SU-DHL-6 (cell line): ENCODE measurements at regions not wholly inside any gene's neighbourhood (a gene's known extent, or its start where the extent isn't known, plus 50 kb on each side); places are given as distances from the start of the nearest gene placed in this dataset.

Experiments
- EZH2phosphoT487 ChIP-seq: fragments of 200-600 bp; sonication (generic), shearing (Covaris generic); conservative IDR thresholded peaks from 2 replicates; pipeline ENCODE4 v1.6.1; 2018; ENCODE audit warnings: mild to moderate bottlenecking, antibody characterized with exemption, low read length, moderate library complexity, mixed read lengths
- TF ChIP-seq, protein P1 (sequence below): fragments of 200-600 bp; sonication (generic); IDR thresholded peaks from one replicate; pipeline ENCODE4 v1.5.1; 2017; ENCODE audit warnings: antibody characterized with exemption, mild to moderate bottlenecking, low read length, moderate library complexity; ENCODE audit not compliant: insufficient read depth, poor library complexity, severe bottlenecking

DNA sequence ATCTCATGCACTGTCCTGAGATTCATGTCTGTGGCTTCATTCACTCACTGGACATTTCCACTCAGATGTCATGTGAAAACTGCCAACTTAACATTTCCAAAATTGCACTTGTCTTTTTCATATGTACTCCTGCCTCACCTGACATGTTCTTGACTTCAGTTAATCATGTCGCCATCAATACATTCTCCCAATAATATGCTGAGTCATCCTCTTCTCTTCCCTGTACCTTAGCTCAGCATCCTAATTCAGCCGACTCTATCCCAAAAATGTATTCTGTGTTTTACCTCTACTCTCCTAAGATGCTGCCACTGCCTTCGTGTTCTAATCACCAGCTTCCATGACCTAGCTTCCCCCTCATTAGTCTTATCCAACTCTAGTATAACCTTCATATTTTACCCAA lies 93.9 kb upstream of the GNAI1 start:
- TF ChIP-seq, protein P1, sequence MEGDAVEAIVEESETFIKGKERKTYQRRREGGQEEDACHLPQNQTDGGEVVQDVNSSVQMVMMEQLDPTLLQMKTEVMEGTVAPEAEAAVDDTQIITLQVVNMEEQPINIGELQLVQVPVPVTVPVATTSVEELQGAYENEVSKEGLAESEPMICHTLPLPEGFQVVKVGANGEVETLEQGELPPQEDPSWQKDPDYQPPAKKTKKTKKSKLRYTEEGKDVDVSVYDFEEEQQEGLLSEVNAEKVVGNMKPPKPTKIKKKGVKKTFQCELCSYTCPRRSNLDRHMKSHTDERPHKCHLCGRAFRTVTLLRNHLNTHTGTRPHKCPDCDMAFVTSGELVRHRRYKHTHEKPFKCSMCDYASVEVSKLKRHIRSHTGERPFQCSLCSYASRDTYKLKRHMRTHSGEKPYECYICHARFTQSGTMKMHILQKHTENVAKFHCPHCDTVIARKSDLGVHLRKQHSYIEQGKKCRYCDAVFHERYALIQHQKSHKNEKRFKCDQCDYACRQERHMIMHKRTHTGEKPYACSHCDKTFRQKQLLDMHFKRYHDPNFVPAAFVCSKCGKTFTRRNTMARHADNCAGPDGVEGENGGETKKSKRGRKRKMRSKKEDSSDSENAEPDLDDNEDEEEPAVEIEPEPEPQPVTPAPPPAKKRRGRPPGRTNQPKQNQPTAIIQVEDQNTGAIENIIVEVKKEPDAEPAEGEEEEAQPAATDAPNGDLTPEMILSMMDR, result no peak
- no peak for TF ChIP-seq EZH2phosphoT487
